ENCODE measurements at regions not wholly inside any gene's neighbourhood (a gene's known extent, or its start where the extent isn't known, plus 50 kb on each side); places are given as distances from the start of the nearest gene placed in this dataset.

GRCh38 chr2:221137385-221137784 lies 434.7 kb downstream of the EPHA4 start:
- DNase-seq (ENCODE audit: low spot score), result no peak

DNA sequence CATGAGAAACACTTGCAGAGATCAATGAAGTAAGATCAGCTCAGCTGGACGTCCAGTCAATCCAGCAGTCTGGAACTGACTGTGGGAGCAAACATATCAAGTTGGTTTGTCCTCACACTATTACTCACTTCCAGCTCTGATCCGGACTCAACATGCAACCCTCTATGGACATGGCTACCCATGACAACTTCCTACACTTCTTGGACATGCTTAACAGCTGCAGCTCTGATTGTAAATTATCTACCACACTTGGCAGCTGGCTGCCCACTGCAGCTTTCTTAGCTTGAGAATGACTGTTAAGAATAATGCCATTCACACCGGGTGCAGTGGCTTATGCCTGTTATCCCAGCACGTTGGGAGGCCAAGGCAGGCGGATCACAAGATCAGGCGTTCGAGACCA lies 429.8 kb downstream of the EPHA4 start:
- DNase-seq (ENCODE audit: low spot score), result no peak

GRCh38 chr2:221143231-221143630 lies 428.9 kb downstream of the EPHA4 start:
- DNase-seq (ENCODE audit: low spot score), result no peak

GRCh38 chr2:221144909-221145308 lies 427.2 kb downstream of the EPHA4 start:
- DNase-seq (ENCODE audit: low spot score), result no peak

- DNase-seq (ENCODE audit: low spot score), result no peak
Measured at GRCh38 chr2:221145396-221145795, 426.7 kb downstream of the EPHA4 start.

- DNase-seq (ENCODE audit: low spot score), result no peak
Measured at GRCh38 chr2:221153226-221153625, 418.9 kb downstream of the EPHA4 start.

GRCh38 chr2:221154176-221154575 lies 417.9 kb downstream of the EPHA4 start:
- DNase-seq (ENCODE audit: low spot score), result no peak

DNA sequence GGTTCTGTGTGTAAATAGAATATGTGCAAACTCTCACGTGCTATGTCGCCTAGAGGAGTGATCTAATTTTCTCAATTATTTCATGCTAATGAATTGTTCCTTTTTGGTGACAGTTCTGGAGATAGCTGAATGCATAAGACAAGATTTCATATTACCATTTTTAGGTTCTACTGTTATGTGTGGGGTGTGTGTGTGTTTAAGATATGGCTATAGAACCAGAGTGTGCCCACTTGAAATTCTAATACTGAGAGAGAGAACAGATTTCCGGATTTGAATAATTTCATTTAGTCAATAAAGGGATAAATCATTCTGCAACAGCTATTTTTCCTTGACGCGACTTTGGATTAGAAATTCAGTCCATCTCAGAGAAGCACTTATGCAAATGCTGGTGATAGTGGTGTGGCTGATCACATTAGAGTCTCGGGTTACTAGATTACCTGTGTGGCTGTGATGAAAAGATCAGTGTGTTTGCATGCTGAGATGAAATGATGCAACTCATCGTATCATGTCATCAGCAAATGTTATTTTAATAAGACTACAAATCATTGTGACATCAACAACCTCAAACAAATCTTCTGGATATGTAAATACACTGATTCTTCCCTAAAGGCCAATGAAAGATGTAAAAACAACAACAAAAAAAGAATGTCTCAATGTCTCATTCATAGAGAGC lies 415.9 kb downstream of the EPHA4 start:
- no peak for DNase-seq (ENCODE audit: low spot score)

DNA sequence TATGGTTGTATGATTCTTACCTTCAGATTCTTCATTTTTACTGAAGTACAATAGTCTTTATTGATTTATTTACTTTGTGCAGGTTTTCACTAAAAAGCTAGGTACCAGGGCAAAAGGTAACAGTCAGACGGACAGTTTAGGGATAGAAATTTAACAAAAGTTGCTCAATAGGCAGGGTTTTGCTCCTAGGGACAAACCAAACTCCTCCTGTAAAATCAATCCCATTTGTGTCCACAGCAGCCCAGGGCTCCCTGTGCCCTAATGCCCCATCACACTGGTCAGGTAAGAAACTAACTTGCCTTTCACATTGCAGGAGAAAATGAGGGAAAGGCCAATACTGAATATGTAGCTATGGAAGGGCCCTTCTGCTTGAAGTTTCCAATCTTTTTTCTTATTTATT lies 410.9 kb downstream of the EPHA4 start:
- no peak for DNase-seq (ENCODE audit: low spot score)

DNA sequence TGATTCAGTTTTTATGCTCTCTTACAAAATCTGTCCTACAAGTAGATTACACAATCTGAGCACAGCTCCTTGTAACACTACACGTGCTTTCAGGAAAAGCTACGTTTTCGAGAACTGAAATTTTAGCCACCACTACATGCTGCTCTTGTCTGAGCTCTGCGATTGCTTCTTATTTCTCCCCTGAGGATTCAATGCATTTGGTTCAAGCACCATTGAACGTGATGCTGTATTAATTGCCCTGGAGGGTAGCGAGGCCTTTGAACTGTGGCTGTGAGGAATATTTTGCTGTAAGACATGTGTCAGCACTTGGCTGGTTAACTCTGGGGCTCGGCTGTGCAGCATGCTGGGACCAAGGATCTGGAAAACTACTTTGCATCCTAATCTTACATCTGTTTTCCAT lies 405.8 kb downstream of the EPHA4 start:
- DNase-seq (ENCODE audit: low spot score), result no peak

DNA sequence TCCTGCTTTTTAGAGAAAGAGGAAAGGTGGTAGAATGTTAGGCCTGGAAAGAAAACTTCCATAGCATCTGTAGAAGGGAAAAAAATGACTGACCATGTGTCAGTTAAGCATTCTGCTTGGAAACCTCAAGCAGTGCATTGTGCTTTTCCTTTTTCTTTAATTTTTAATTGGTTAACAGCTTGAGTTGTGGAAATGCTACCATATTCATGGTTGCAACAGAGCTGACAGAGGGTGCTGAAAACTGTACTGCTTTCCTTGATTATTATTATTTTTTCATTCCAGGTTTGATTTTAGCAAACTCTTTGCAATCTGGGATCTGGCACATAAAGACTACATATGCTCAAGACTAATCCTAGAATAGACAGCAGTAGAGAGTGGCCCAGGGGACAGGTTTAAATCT lies 404.5 kb downstream of the EPHA4 start:
- DNase-seq (ENCODE audit: low spot score), result no peak

DNA sequence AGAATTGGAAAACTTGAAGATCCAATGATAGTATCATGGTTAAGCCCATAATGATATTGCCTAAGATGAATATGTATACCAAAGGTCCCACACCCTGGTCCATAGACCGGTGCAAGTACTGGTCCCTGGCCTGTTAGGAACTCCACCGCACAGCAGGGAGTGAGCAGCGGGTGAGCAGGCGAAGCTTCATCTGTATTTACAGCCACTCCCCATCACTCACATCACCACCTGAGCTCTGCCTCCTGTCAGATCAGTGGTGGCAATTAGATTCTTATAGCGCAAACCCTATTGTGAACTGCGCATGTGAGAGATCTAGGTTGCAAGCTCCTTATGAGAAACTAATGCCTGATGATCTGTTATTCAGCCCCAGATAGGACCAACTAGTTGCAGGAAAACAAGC lies 402.4 kb downstream of the EPHA4 start:
- no peak for DNase-seq (ENCODE audit: low spot score)

GRCh38 chr2:221170548-221170947 lies 401.6 kb downstream of the EPHA4 start:
- DNase-seq (ENCODE audit: low spot score), result no peak

DNA sequence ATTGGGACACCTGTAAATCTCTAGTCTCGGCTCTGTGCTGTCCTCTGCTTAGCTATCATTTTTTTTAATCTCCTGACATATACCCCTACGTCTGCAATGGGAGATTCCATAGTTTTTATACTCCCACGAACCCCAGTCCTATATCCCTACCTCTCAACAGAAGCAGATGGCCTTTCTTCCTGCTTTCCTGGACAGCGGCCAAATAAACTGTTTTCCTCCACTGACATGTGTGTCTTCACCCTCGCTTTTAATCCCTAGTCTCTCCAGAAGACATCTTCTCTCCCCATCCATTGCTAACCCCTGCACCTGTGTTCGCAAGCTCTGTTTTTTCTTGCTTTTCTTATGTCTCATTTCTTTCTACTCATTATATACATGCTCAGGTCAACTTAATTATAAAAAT lies 395.4 kb downstream of the EPHA4 start:
- DNase-seq (ENCODE audit: low spot score), result no peak

DNA sequence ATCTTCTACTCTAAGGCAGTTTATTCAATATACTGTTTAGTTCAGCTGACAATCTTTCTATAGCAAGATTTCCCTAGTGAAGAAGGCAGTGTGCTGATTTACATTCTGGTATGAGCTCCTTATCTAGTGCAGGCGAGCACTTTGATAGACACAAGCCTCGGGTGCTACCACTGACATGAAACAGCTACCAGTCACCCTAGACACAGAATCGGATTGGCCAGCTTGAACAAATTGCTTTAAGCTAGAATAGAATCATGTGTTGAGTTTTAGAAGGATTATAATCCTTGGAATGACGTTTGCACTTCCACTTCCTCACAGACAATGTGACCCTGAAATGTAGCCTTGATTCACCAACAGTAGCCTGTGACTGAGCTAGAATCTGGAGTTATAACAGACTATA lies 394.0 kb downstream of the EPHA4 start:
- no peak for DNase-seq (ENCODE audit: low spot score)

DNA sequence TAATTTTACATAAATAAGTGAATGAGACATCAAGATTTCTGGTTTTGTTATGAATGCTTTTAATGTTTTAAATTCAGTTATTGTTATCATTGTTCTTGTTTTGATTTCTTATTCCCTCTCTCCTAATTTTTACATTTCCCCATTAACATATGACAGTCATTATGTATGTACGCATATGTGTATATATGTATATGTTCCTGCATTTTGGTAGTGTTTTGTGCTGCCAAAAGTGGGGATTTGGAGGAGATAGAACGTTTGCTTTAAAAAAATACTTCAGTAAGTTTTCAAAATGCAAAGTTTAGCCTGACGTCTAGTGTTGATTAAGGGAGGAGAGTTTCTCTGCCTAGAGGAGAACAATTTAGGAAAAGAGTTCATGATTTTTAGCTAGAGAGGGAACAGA lies 385.2 kb downstream of the EPHA4 start:
- no peak for DNase-seq (ENCODE audit: low spot score)

- no peak for DNase-seq (ENCODE audit: low spot score)
Measured at GRCh38 chr2:221189431-221190067, 382.6 kb downstream of the EPHA4 start.

DNA sequence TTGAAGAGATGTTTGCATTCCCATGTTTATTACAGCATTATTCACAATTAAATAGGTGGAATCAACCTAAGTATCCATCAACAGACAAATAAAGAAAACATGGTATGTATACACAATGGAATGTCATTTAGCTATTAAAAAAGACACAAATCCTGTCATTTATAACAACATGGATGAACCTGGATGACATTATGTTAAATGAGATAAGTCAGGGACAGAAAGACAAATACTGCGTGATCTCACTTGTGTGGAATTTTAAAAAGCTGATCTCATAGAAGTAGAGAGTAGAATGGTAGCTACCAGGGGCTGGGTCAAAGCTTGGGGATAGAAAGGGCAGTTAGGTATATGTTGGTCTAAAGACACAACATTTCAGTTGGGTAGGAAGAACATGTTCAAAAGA lies 376.3 kb downstream of the EPHA4 start:
- no peak for DNase-seq (ENCODE audit: low spot score)

DNA sequence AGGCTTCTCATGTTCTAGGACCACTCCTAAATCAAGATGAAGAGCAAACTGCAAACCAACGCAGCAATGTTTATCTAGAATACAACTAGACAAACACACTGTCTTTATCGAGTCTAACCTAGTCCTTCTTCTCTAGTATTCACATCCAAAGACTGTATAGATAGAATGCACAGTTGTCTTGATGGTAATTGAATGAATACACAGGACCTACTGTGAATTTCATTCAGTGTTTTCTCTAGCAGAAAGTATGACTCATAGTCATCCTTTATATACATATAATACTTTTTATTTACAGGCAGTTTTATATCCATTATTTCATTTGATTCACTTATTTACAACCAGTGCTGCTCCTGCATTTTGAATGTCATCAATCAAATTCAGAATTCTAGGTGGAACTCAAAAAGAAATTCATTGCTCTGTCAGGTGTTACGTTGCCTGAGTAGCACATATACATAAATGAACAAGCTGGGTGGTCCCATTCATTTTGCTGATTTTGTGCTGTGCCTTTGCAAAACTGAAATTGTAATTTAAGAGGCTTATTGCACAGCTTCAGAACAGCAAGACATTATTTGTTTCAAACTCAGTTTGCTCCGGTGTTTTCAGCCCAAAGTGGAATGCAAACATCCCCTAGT lies 374.8 kb downstream of the EPHA4 start:
- no peak for DNase-seq (ENCODE audit: low spot score)

DNA sequence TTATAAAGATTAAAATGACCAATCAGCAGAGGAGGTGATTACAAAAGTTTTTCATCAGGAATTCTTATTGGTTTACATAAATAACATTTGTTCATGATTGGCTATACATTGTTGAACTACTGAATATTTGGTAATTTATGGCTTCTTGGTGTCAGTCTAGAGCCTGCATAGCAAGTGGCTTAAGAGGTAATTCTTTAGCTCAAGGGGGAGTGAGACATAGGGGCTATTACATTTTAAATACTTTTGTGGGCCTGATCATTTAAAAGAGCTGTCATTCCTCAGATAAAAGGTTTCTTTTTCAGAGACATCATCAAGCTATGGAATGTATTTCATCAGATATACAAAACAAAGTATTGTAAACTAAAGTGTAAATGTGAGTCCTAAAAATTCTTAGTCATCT lies 373.8 kb downstream of the EPHA4 start:
- DNase-seq (ENCODE audit: low spot score), result no peak

GRCh38 chr2:221200184-221200839 lies 371.8 kb downstream of the EPHA4 start:
- no peak for DNase-seq (ENCODE audit: low spot score)

- DNase-seq (ENCODE audit: low spot score), result no peak
Measured at GRCh38 chr2:221202431-221202830, 369.7 kb downstream of the EPHA4 start.

DNA sequence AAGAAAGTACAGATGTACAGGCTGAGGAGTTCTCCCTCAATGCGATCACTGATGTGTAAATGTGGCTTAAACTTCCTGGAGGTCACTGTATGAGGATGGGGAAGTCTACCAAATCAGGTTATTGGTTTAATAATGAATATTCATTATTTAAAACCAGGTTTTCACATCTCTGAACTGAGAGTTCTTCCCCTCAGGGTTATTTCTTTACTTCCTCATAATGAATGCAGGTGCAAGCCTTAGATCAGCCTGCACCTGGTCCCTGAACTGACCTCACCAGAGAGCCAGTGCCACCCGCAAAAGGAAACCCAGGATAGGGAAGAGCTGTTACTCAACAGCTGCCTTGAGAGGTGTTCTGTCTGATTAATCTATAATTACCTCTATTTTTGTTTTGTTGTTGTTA lies 369.0 kb downstream of the EPHA4 start:
- no peak for DNase-seq (ENCODE audit: low spot score)

Data from ureter (tissue), 1 donor.